ENCODE measurements at regions not wholly inside any gene's neighbourhood (a gene's known extent, or its start where the extent isn't known, plus 50 kb on each side); places are given as distances from the start of the nearest gene placed in this dataset.
"Not testable (repeated sequence)": the region's sequence is repeated elsewhere in the genome, so short reads cannot be mapped to it uniquely, and the experiment has no call there.

DNA sequence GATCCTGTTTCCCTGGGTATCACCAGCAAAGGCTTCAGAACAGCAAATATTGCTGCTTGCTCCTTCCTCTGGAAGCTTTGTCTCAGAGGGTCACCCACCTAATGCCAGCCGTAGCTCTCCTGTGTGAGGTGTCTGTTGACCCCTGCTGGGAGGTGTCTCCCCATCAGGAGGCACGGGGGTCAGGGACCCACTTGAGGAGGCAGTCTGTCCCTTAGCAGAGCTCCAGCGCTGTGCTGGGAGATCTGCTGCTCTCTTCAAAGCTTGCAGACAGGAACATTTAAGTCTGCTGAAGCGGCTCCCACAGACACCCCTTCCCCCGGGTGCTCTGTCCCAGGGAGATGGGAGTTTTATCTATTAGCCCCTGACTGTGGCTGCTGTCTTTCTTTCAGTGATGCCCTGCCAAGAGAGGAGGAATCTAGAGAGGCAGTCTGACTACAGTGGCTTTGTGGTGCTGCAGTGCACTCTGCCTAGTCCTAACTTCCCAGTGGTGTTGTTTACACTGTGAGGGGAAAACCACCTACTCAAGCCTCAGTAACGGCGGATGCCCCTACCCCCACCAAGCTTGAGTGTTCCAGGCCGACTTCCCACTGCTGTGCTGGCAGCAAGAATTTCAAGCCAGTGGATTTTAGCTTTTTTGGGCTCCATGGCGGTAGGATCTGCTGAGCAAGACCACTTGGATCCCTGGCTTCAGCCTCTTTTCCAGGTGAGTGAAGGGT, 593.1 kb upstream of the CADM2 start:
- TF ChIP-seq, protein P1, sequence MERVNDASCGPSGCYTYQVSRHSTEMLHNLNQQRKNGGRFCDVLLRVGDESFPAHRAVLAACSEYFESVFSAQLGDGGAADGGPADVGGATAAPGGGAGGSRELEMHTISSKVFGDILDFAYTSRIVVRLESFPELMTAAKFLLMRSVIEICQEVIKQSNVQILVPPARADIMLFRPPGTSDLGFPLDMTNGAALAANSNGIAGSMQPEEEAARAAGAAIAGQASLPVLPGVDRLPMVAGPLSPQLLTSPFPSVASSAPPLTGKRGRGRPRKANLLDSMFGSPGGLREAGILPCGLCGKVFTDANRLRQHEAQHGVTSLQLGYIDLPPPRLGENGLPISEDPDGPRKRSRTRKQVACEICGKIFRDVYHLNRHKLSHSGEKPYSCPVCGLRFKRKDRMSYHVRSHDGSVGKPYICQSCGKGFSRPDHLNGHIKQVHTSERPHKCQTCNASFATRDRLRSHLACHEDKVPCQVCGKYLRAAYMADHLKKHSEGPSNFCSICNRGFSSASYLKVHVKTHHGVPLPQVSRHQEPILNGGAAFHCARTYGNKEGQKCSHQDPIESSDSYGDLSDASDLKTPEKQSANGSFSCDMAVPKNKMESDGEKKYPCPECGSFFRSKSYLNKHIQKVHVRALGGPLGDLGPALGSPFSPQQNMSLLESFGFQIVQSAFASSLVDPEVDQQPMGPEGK (CRISPR knock-in tag; IDR thresholded peaks at IDR 0.05; ENCODE audit: borderline replicate concordance), result not testable (repeated sequence)
- TF ChIP-seq TCF4 (CRISPR knock-in tag; IDR thresholded peaks at IDR 0.05; ENCODE audit: borderline replicate concordance); ZFP30 (CRISPR knock-in tag; IDR thresholded peaks at IDR 0.05); ARNTL (CRISPR knock-in tag; IDR thresholded peaks at IDR 0.05; ENCODE audit: borderline replicate concordance, low read depth); ZFP3 (CRISPR knock-in tag; IDR thresholded peaks at IDR 0.05); ESRRG (CRISPR knock-in tag; IDR thresholded peaks at IDR 0.05): not testable (repeated sequence)
- TF ChIP-seq, protein P2, sequence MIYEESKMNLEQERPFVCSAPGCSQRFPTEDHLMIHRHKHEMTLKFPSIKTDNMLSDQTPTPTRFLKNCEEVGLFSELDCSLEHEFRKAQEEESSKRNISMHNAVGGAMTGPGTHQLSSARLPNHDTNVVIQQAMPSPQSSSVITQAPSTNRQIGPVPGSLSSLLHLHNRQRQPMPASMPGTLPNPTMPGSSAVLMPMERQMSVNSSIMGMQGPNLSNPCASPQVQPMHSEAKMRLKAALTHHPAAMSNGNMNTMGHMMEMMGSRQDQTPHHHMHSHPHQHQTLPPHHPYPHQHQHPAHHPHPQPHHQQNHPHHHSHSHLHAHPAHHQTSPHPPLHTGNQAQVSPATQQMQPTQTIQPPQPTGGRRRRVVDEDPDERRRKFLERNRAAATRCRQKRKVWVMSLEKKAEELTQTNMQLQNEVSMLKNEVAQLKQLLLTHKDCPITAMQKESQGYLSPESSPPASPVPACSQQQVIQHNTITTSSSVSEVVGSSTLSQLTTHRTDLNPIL (CRISPR knock-in tag; IDR thresholded peaks at IDR 0.05; ENCODE audit: low read depth), result not testable (repeated sequence)
